Testis (tissue), 2 donors: ENCODE measurements at regions not wholly inside any gene's neighbourhood (a gene's known extent, or its start where the extent isn't known, plus 50 kb on each side); places are given as distances from the start of the nearest gene placed in this dataset.

Experiments
- POLR2A ChIP-seq: fragments of 450-650 bp; IDR thresholded peaks from one replicate; pipeline ENCODE4 v1.6.1; 2017; ENCODE audit warnings: antibody characterized with exemption, mild to moderate bottlenecking, moderate library complexity
- TF ChIP-seq, protein P1 (sequence below), 3 experiments: fragments of 450-650 bp in 2 of 3; fragments of 200-600 bp in 1 of 3; sonication (generic) in 1 of 3; IDR thresholded peaks; one replicate each; pipeline ENCODE4 v1.5.1; 2016 to 2019; ENCODE audit warnings: antibody characterized with exemption in 3 of 3, mild to moderate bottlenecking in 2 of 3, moderate library complexity in 1 of 3

- TF ChIP-seq POLR2A, result no peak
- TF ChIP-seq, protein P1, sequence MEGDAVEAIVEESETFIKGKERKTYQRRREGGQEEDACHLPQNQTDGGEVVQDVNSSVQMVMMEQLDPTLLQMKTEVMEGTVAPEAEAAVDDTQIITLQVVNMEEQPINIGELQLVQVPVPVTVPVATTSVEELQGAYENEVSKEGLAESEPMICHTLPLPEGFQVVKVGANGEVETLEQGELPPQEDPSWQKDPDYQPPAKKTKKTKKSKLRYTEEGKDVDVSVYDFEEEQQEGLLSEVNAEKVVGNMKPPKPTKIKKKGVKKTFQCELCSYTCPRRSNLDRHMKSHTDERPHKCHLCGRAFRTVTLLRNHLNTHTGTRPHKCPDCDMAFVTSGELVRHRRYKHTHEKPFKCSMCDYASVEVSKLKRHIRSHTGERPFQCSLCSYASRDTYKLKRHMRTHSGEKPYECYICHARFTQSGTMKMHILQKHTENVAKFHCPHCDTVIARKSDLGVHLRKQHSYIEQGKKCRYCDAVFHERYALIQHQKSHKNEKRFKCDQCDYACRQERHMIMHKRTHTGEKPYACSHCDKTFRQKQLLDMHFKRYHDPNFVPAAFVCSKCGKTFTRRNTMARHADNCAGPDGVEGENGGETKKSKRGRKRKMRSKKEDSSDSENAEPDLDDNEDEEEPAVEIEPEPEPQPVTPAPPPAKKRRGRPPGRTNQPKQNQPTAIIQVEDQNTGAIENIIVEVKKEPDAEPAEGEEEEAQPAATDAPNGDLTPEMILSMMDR (IDR thresholded peaks at IDR 0.05), result no peak
These were observed 122.8 kb downstream of the FHL5 start for GRCh38 chr6:96685702-96686101.
